SK-N-SH (cell line): ENCODE measurements at regions not wholly inside any gene's neighbourhood (a gene's known extent, or its start where the extent isn't known, plus 50 kb on each side); places are given as distances from the start of the nearest gene placed in this dataset.

Experiments used
- CTCF ChIA-PET: fragments of 300-600, 350-600 bp; formaldehyde crosslinking; extraction: SDS; loops from one replicate; lab custom pipeline; 2021; lab: Yijun Ruan, JAX
- POLR2A ChIA-PET: fragments of 350-600 bp; sonication (Branson Sonifier 250); formaldehyde crosslinking; extraction: SDS; loops from one replicate; lab custom pipeline; 2020; ENCODE audit warnings: antibody characterized with exemption, inconsistent platforms; lab: Yijun Ruan, JAX
- DNase-seq: peaks from one replicate; pipeline ENCODE4 v3.0.0; 2012
- H2AFZ ChIP-seq: fragments of 200-600 bp; sonication (generic); 2 replicates; pipeline ENCODE4 v1.8.1; 2016; ENCODE audit warnings: antibody characterized with exemption, mild to moderate bottlenecking, low read depth
- H3F3A ChIP-seq: fragments of 200-600 bp; sonication (generic); replicated peaks from 2 replicates; pipeline ENCODE3; 2016; ENCODE audit warnings: antibody characterized with exemption, mild to moderate bottlenecking; ENCODE audit not compliant: insufficient read depth
- H3K27ac ChIP-seq, 2 experiments: fragments of 200-500 bp in 1 of 2; fragments of 200-600 bp in 1 of 2; sonication (Bioruptor generic) in 1 of 2; sonication (generic), shearing (Covaris generic) in 1 of 2; 2 replicates each; pipeline versions ENCODE4 v1.5.1 to v1.6.1; 2014 to 2016; ENCODE audit warnings: low read depth in 2 of 2, inconsistent platforms in 1 of 2, low read length in 1 of 2, mild to moderate bottlenecking in 1 of 2, mixed read lengths in 1 of 2
- H3K27me3 ChIP-seq: fragments of 200-600 bp; sonication (generic), shearing (Covaris generic); 2 replicates; pipeline ENCODE4 v1.6.1; 2016; ENCODE audit warnings: mixed run types; ENCODE audit not compliant: insufficient read depth
- H3K36me3 ChIP-seq, 2 experiments: fragments of 200-500 bp in 1 of 2; fragments of 200-600 bp in 1 of 2; sonication (Bioruptor generic) in 1 of 2; sonication (generic) in 1 of 2; replicated peaks in 1 of 2; 2 replicates each; pipeline versions ENCODE3 to v1.5.1; 2014 to 2016; ENCODE audit warnings: low read length in 1 of 2, mild to moderate bottlenecking in 1 of 2; ENCODE audit not compliant: insufficient read depth in 2 of 2, control insufficient read depth in 1 of 2
- H3K4me1 ChIP-seq, 2 experiments: fragments of 200-500 bp in 1 of 2; fragments of 200-600 bp in 1 of 2; sonication (Bioruptor generic) in 1 of 2; sonication (generic), shearing (Covaris generic) in 1 of 2; 2 replicates each; pipeline versions ENCODE4 v1.5.1 to v1.6.1; 2014 to 2016; ENCODE audit warnings: low read depth in 1 of 2, low read length in 1 of 2, mixed run types in 1 of 2; ENCODE audit not compliant: insufficient read depth in 2 of 2, control insufficient read depth in 1 of 2
- H3K4me2 ChIP-seq: fragments of 200-600 bp; sonication (generic), shearing (Covaris generic); 2 replicates; pipeline ENCODE4 v1.6.1; 2017; ENCODE audit warnings: mixed run types
- H3K4me3 ChIP-seq, 2 experiments: fragments of 200-500 bp in 1 of 2; fragments of 200-600 bp in 1 of 2; sonication (Bioruptor generic) in 1 of 2; sonication (generic), shearing (Covaris generic) in 1 of 2; 2 replicates each; pipeline versions ENCODE4 v1.5.1 to v1.8.1; 2014 to 2016; ENCODE audit warnings: low read depth in 2 of 2, inconsistent platforms in 1 of 2, low read length in 1 of 2, mild to moderate bottlenecking in 1 of 2, mixed read lengths in 1 of 2, moderate library complexity in 1 of 2
- H3K79me2 ChIP-seq: fragments of 200-600 bp; sonication (generic); 2 replicates; pipeline ENCODE4 v1.8.1; 2017; ENCODE audit warnings: mild to moderate bottlenecking; ENCODE audit not compliant: insufficient read depth
- H3K9ac ChIP-seq: fragments of 200-600 bp; sonication (generic); 2 replicates; pipeline ENCODE4 v1.6.1; 2017; ENCODE audit warnings: mixed run types
- H3K9me2 ChIP-seq: fragments of 200-600 bp; sonication (generic); 2 replicates; pipeline ENCODE4 v1.6.1; 2017; ENCODE audit warnings: mixed run types
- H3K9me3 ChIP-seq: fragments of 200-600 bp; sonication (generic); 2 replicates; pipeline ENCODE4 v1.6.1; 2017; ENCODE audit warnings: mixed run types, mild to moderate bottlenecking, moderate library complexity
- H4K20me1 ChIP-seq: fragments of 200-600 bp; sonication (generic); 2 replicates; pipeline ENCODE4 v1.6.1; 2017; ENCODE audit warnings: mild to moderate bottlenecking, mixed run types; ENCODE audit not compliant: insufficient read depth
- CHD2 ChIP-seq: fragments of 150-350 bp; IDR thresholded peaks from 2 replicates; pipeline ENCODE4 v1.6.1; 2018; ENCODE audit warnings: low read length; ENCODE audit not compliant: partially characterized antibody
- CTCF ChIP-seq: fragments of 200-600 bp; sonication (generic); IDR thresholded peaks from 2 replicates; pipeline ENCODE4 v1.6.1; 2017; ENCODE audit warnings: antibody characterized with exemption, mild to moderate bottlenecking, moderate library complexity
- ELF1 ChIP-seq: IDR thresholded peaks from 2 replicates; pipeline ENCODE4 v1.4.0; 2012
- EP300 ChIP-seq, 2 experiments: IDR thresholded peaks; 2 replicates each; pipeline versions ENCODE4 v1.4.0 to v1.6.1; 2012; ENCODE audit warnings: borderline replicate concordance in 1 of 2, low read depth in 1 of 2, low read length in 1 of 2
- FOSL2 ChIP-seq: IDR thresholded peaks from 2 replicates; pipeline ENCODE4 v1.4.0; 2012; ENCODE audit warnings: low read depth, mild to moderate bottlenecking, moderate library complexity, borderline replicate concordance
- FOXJ3 ChIP-seq: sonication (generic); formaldehyde crosslinking; IDR thresholded peaks from 2 replicates; pipeline ENCODE4 v1.5.1; 2020; ENCODE audit warnings: mild to moderate bottlenecking, missing genetic modification reagents
- FOXM1 ChIP-seq: IDR thresholded peaks from 2 replicates; pipeline ENCODE4 v1.4.0; 2012; ENCODE audit warnings: low read depth, mild to moderate bottlenecking
- GATA2 ChIP-seq: sonication (generic); formaldehyde crosslinking; IDR thresholded peaks from 2 replicates; pipeline ENCODE4 v1.5.0; 2020; ENCODE audit warnings: mild to moderate bottlenecking, missing genetic modification reagents
- JUND ChIP-seq: IDR thresholded peaks from 2 replicates; pipeline ENCODE4 v1.4.0; 2012
- MXI1 ChIP-seq: IDR thresholded peaks from 2 replicates; pipeline ENCODE4 v1.6.1; 2012; ENCODE audit warnings: mild to moderate bottlenecking, low read depth, low read length, improper control_type of control experiment
- NFIC ChIP-seq: IDR thresholded peaks from 2 replicates; pipeline ENCODE4 v1.4.0; 2012; ENCODE audit warnings: borderline replicate concordance
- PBX3 ChIP-seq: IDR thresholded peaks from 2 replicates; pipeline ENCODE4; 2012
- RAD21 ChIP-seq: IDR thresholded peaks from 2 replicates; pipeline ENCODE4 v1.6.1; 2012; ENCODE audit warnings: mild to moderate bottlenecking, low read length
- SIN3A ChIP-seq: IDR thresholded peaks from 2 replicates; pipeline ENCODE4 v1.6.1; 2012; ENCODE audit warnings: low read depth, mild to moderate bottlenecking, low read length, moderate library complexity, borderline replicate concordance
- SMC3 ChIP-seq: IDR thresholded peaks from 2 replicates; pipeline ENCODE4 v1.6.1; 2012; ENCODE audit warnings: low read depth, low read length, improper control_type of control experiment
- TAF1 ChIP-seq: IDR thresholded peaks from 2 replicates; pipeline ENCODE4 v1.6.1; 2012; ENCODE audit warnings: low read depth, mild to moderate bottlenecking, low read length, moderate library complexity, borderline replicate concordance
- whole genome bisulfite sequencing: methylation state at CpG from one replicate; pipeline ENCODE4 v1.1.6; 2017; ENCODE audit warnings: low lambda C conversion rate; 5-methylcytosine and 5-hydroxymethylcytosine counted together

GRCh38 chr3:193955719-193956118, 180.2 kb upstream of the HES1 start:
- CTCF ChIA-PET = no interaction called here
- TF ChIP-seq MXI1 = no peak
- no peak for TF ChIP-seq JUND
- no peak for TF ChIP-seq TAF1
- no peak for TF ChIP-seq CHD2
- TF ChIP-seq PBX3 = no peak
- TF ChIP-seq SMC3 = no peak
- Histone ChIP-seq H3K9me2 (no peaks in the 10 kb centered on the region), H3F3A (no peaks in the 10 kb centered on the region), H3K36me3 (no peaks in the 10 kb centered on the region), H3K79me2 (no peaks in the 10 kb centered on the region), H3K4me3 (no peak overlapping the region), H3K4me2 (no peak overlapping the region), H3K9ac (no peak overlapping the region), H3K4me1 (peaks cover 0 to 3% of the 10 kb centered on the region in 2 experiments; a peak in 1 of 4 replicates), H3K9me3 (0 out of 2 replicates have a peak, but pooled peaks cover 4% of the 10 kb centered on the region), H3K27me3 (peaks cover 13% of the 10 kb centered on the region; the same call in 1 of the 2 replicates), H4K20me1 (no peaks in the 10 kb centered on the region), H2AFZ (no peak overlapping the region), H3K27ac (no peak overlapping the region)
- POLR2A ChIA-PET = no interaction called here
- DNase-seq = no peak
- WGBS = 69% methylated on average over 4 of the region's 7 CpGs

- no peak for DNase-seq
- H3K4me1 ChIP-seq = peaks cover 0 to 3% of the 10 kb centered on the region in 2 experiments; a peak in 1 of 4 replicates
- no peak for TF ChIP-seq ELF1
- TF ChIP-seq, all 33 proteins: peak for 0
- no peak overlapping the region for H3K4me2 ChIP-seq
- POLR2A ChIA-PET = no interaction called here
- CTCF ChIA-PET = interaction anchor here (0.8 to 3.6 kb wide), 3 partner anchors 11 to 356 kb away, joined by 3 to 19 read pairs (median 5); no protein-coding TSS in a partner anchor
- H3F3A ChIP-seq = no peaks in the 10 kb centered on the region
- H3K4me3 ChIP-seq = no peak overlapping the region
- H3K27me3 ChIP-seq = peaks cover 18% of the 10 kb centered on the region
- no peaks in the 10 kb centered on the region for H3K9me2 ChIP-seq
- no peaks in the 10 kb centered on the region for H4K20me1 ChIP-seq
- no peaks in the 10 kb centered on the region for H3K36me3 ChIP-seq
- no peak overlapping the region for H2AFZ ChIP-seq
- H3K9ac ChIP-seq = no peak overlapping the region
- 0 out of 2 replicates have a peak, but pooled peaks cover under 1% of the 10 kb centered on the region for H3K9me3 ChIP-seq
- H3K27ac ChIP-seq = no peak overlapping the region
- H3K79me2 ChIP-seq = no peaks in the 10 kb centered on the region
Measured at GRCh38 chr3:193959861-193960260, 176.1 kb upstream of the HES1 start.

- Histone ChIP-seq H3K79me2 (no peaks in the 10 kb centered on the region), H3K27ac (no peak overlapping the region), H3K27me3 (peaks cover 18% of the 10 kb centered on the region), H3K36me3 (no peaks in the 10 kb centered on the region), H3K4me1 (peaks cover 0 to 3% of the 10 kb centered on the region in 2 experiments; a peak in 1 of 4 replicates), H4K20me1 (no peaks in the 10 kb centered on the region), H3K9me3 (no peaks in the 10 kb centered on the region), H3K4me2 (no peak overlapping the region), H3K9ac (no peak overlapping the region), H3K4me3 (no peak overlapping the region), H2AFZ (no peak overlapping the region), H3K9me2 (no peaks in the 10 kb centered on the region), H3F3A (no peaks in the 10 kb centered on the region)
- CTCF ChIA-PET = interaction anchor here (0.7 to 3.6 kb wide), 2 partner anchors 10 to 180 kb away, joined by 3 to 19 read pairs; no protein-coding TSS in a partner anchor
- POLR2A ChIA-PET = no interaction called here
- 71% methylated on average over 21 of the region's 21 CpGs for WGBS
- no peak for DNase-seq
- TF ChIP-seq FOXJ3 (CRISPR knock-in tag) (no peak), NFIC (no peak), PBX3 (no peak), EP300 (IDR thresholded peaks at IDR 0.05; ENCODE audit: borderline replicate concordance in 1 of 2, low read depth in 1 of 2, low read length in 1 of 2) (no peak), FOSL2 (no peak), MXI1 (no peak), CTCF (no peak), RAD21 (no peak), SIN3A (no peak), FOXM1 (no peak), GATA2 (CRISPR knock-in tag) (no peak)
Measured at GRCh38 chr3:193960487-193961274, 175.3 kb upstream of the HES1 start.
